ENCODE measurements at regions not wholly inside any gene's neighbourhood (a gene's known extent, or its start where the extent isn't known, plus 50 kb on each side); places are given as distances from the start of the nearest gene placed in this dataset.

DNA sequence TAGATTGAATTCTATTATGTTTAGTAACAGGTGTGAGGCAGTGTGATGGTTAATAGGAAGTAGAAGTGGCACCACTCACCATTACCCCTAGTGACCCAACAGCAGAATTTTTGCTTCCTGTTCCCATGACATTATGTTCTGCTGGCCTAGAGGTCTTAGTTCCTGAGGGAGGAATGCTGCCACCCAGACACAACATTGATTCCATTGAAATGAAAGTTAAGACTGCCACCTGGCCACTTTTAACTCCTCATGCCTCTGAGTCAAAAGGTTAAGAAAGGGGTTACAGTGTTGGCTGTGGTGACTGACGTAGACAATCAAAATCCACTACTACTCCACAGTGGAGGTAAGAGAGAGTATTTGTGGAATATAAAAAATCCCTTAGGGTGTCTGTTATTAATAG, 218.9 kb upstream of the NMUR2 start:
- no peak overlapping the region for H3K4me3 ChIP-seq (IDR thresholded peaks at IDR 0.05; ENCODE audit: insufficient read depth, low read depth, low read length)
- H3K27ac ChIP-seq: no peak overlapping the region
- no peaks in the 10 kb centered on the region for H3K79me2 ChIP-seq (ENCODE audit: insufficient read depth, low read depth)
- H3K4me1 ChIP-seq (ENCODE audit: low read depth, poor library complexity, severe bottlenecking): no peaks in the 10 kb centered on the region
- H3K27me3 ChIP-seq (ENCODE audit: insufficient read depth, low read depth): no peaks in the 10 kb centered on the region
- TF ChIP-seq, protein P1, sequence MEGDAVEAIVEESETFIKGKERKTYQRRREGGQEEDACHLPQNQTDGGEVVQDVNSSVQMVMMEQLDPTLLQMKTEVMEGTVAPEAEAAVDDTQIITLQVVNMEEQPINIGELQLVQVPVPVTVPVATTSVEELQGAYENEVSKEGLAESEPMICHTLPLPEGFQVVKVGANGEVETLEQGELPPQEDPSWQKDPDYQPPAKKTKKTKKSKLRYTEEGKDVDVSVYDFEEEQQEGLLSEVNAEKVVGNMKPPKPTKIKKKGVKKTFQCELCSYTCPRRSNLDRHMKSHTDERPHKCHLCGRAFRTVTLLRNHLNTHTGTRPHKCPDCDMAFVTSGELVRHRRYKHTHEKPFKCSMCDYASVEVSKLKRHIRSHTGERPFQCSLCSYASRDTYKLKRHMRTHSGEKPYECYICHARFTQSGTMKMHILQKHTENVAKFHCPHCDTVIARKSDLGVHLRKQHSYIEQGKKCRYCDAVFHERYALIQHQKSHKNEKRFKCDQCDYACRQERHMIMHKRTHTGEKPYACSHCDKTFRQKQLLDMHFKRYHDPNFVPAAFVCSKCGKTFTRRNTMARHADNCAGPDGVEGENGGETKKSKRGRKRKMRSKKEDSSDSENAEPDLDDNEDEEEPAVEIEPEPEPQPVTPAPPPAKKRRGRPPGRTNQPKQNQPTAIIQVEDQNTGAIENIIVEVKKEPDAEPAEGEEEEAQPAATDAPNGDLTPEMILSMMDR (conservative IDR thresholded peaks at IDR 0.05; ENCODE audit: low read depth, low read length): no peak
- no peaks in the 10 kb centered on the region for H4K20me1 ChIP-seq (ENCODE audit: insufficient read depth)
- no peaks in the 10 kb centered on the region for H3K36me3 ChIP-seq (ENCODE audit: insufficient read depth)
- H3K4me2 ChIP-seq: no peak overlapping the region
- H2AFZ ChIP-seq (ENCODE audit: low read depth): no peak overlapping the region
- no peak overlapping the region for H3K9ac ChIP-seq

GRCh38 chr5:152625696-152626095, 220.6 kb upstream of the NMUR2 start:
- no peaks in the 10 kb centered on the region for H3K79me2 ChIP-seq (ENCODE audit: insufficient read depth, low read depth)
- H3K27me3 ChIP-seq (ENCODE audit: insufficient read depth, low read depth): no peaks in the 10 kb centered on the region
- no peaks in the 10 kb centered on the region for H3K4me1 ChIP-seq (ENCODE audit: low read depth, poor library complexity, severe bottlenecking)
- H3K4me2 ChIP-seq: no peak overlapping the region
- no peaks in the 10 kb centered on the region for H3K36me3 ChIP-seq (ENCODE audit: insufficient read depth)
- H4K20me1 ChIP-seq (ENCODE audit: insufficient read depth): no peaks in the 10 kb centered on the region
- no peak overlapping the region for H3K27ac ChIP-seq
- no peak overlapping the region for H2AFZ ChIP-seq (ENCODE audit: low read depth)
- H3K9ac ChIP-seq: no peak overlapping the region
- TF ChIP-seq, protein P1 (conservative IDR thresholded peaks at IDR 0.05; ENCODE audit: low read depth, low read length): no peak
- no peak overlapping the region for H3K4me3 ChIP-seq (IDR thresholded peaks at IDR 0.05; ENCODE audit: insufficient read depth, low read depth, low read length)

DNA sequence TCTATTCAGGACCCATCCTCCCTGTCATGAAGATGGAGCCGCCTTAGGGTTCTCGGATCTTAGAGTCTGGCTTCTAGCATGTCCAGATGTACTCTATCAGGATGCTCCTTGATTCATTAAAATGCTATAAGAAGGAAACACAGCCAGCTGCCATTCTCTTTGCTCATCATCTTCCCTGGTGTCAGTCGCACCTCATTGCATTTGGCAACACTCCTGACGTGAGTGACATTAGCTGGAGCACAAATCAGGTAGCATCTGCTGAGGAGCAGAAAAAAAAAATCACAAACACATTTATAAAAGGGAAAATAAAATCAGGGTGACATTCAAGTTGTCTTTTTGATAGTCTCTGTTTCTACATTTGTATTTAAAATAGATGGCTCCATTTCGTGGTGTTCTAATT, 226.1 kb upstream of the NMUR2 start:
- H3K4me2 ChIP-seq: no peak overlapping the region
- H3K36me3 ChIP-seq (ENCODE audit: insufficient read depth): no peaks in the 10 kb centered on the region
- no peak overlapping the region for H3K9ac ChIP-seq
- H3K4me1 ChIP-seq (ENCODE audit: low read depth, poor library complexity, severe bottlenecking): no peaks in the 10 kb centered on the region
- H3K79me2 ChIP-seq (ENCODE audit: insufficient read depth, low read depth): no peaks in the 10 kb centered on the region
- H3K27me3 ChIP-seq (ENCODE audit: insufficient read depth, low read depth): no peaks in the 10 kb centered on the region
- no peaks in the 10 kb centered on the region for H4K20me1 ChIP-seq (ENCODE audit: insufficient read depth)
- H3K27ac ChIP-seq: no peak overlapping the region
- no peak overlapping the region for H2AFZ ChIP-seq (ENCODE audit: low read depth)
- no peak overlapping the region for H3K4me3 ChIP-seq (IDR thresholded peaks at IDR 0.05; ENCODE audit: insufficient read depth, low read depth, low read length)
- TF ChIP-seq, protein P1 (conservative IDR thresholded peaks at IDR 0.05; ENCODE audit: low read depth, low read length): no peak

GRCh38 chr5:152632360-152632759, 227.3 kb upstream of the NMUR2 start:
- no peak overlapping the region for H2AFZ ChIP-seq (ENCODE audit: low read depth)
- no peak overlapping the region for H3K9ac ChIP-seq
- no peak overlapping the region for H3K4me2 ChIP-seq
- no peaks in the 10 kb centered on the region for H4K20me1 ChIP-seq (ENCODE audit: insufficient read depth)
- no peaks in the 10 kb centered on the region for H3K4me1 ChIP-seq (ENCODE audit: low read depth, poor library complexity, severe bottlenecking)
- TF ChIP-seq, protein P1 (conservative IDR thresholded peaks at IDR 0.05; ENCODE audit: low read depth, low read length): no peak
- H3K4me3 ChIP-seq (IDR thresholded peaks at IDR 0.05; ENCODE audit: insufficient read depth, low read depth, low read length): no peak overlapping the region
- H3K27ac ChIP-seq: no peak overlapping the region
- no peaks in the 10 kb centered on the region for H3K79me2 ChIP-seq (ENCODE audit: insufficient read depth, low read depth)
- no peaks in the 10 kb centered on the region for H3K27me3 ChIP-seq (ENCODE audit: insufficient read depth, low read depth)
- H3K36me3 ChIP-seq (ENCODE audit: insufficient read depth): no peaks in the 10 kb centered on the region
